ENCODE measurements at regions not wholly inside any gene's neighbourhood (a gene's known extent, or its start where the extent isn't known, plus 50 kb on each side); places are given as distances from the start of the nearest gene placed in this dataset.

DNA sequence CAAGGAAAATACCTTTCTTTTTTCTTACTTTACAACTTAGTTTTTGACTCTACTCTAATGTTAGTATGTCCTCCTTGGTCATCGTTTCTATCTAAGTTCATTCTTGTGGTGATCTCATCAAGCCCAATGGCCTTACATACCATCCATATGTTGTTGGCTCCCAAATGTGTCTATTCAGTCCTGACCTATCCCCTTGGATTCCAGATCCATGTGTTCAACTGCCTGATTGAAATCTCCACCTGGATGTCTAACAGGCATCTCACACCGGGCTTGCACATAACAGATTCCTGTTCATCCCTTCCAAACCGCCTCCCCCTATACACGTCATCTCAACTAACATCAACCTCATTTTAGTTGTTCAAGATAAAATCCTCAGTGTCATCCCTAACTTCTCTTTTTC, 382.6 kb downstream of the SOX2 start:
- 59% methylated on average over 4 of the region's 4 CpGs for whole genome bisulfite sequencing (ENCODE audit: low lambda C conversion rate)
- ChIA-PET POLR2A (no interaction called here), CTCF (no interaction called here)

DNA sequence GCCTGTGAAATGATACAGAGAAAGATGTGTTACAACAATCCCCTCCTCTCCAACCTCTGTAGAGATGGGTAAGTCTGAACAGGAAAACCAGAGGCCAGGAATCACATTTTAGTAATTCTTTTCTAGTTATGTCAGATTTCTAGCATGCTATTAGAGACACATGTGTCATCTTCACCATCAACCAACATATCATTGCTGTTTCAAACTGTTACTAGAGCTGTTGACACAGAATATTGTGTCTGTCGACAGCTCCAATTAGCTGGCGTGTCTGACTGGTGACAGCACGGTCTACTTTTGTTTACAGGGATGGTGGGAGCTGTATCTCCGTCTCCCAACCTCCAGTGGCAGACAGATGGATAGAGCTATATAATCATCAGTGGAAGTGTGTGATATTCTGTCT, 393.2 kb downstream of the SOX2 start:
- TF ChIP-seq, protein P1, sequence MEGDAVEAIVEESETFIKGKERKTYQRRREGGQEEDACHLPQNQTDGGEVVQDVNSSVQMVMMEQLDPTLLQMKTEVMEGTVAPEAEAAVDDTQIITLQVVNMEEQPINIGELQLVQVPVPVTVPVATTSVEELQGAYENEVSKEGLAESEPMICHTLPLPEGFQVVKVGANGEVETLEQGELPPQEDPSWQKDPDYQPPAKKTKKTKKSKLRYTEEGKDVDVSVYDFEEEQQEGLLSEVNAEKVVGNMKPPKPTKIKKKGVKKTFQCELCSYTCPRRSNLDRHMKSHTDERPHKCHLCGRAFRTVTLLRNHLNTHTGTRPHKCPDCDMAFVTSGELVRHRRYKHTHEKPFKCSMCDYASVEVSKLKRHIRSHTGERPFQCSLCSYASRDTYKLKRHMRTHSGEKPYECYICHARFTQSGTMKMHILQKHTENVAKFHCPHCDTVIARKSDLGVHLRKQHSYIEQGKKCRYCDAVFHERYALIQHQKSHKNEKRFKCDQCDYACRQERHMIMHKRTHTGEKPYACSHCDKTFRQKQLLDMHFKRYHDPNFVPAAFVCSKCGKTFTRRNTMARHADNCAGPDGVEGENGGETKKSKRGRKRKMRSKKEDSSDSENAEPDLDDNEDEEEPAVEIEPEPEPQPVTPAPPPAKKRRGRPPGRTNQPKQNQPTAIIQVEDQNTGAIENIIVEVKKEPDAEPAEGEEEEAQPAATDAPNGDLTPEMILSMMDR (IDR thresholded peaks at IDR 0.05) = no peak
- TF ChIP-seq SMC3 (IDR thresholded peaks at IDR 0.05; ENCODE audit: low read depth, low read length) (no peak), JUND (IDR thresholded peaks at IDR 0.05) (no peak), YY1 (IDR thresholded peaks at IDR 0.05; ENCODE audit: low read depth) (no peak), GABPA (IDR thresholded peaks at IDR 0.05; ENCODE audit: low read depth) (no peak), CHD2 (IDR thresholded peaks at IDR 0.05; ENCODE audit: low read length, partially characterized antibody) (no peak), ELF1 (IDR thresholded peaks at IDR 0.05) (no peak), EZH2phosphoT487 (IDR thresholded peaks at IDR 0.05; ENCODE audit: borderline replicate concordance, low read depth) (no peak), RFX5 (IDR thresholded peaks at IDR 0.05; ENCODE audit: low read length) (no peak), FOSL2 (IDR thresholded peaks at IDR 0.05; ENCODE audit: borderline replicate concordance, low read depth) (no peak), TEAD4 (IDR thresholded peaks at IDR 0.05; ENCODE audit: borderline replicate concordance, insufficient read depth) (no peak), MXI1 (IDR thresholded peaks at IDR 0.05; ENCODE audit: low read depth, low read length) (no peak), RCOR1 (IDR thresholded peaks at IDR 0.05; ENCODE audit: low read length) (no peak), EP300 (IDR thresholded peaks at IDR 0.05; ENCODE audit: borderline replicate concordance in 1 of 2, low read depth in 1 of 2, low read length in 1 of 2) (no peak), GATA2 (CRISPR knock-in tag; IDR thresholded peaks at IDR 0.05) (no peak), POLR2AphosphoS5 (IDR thresholded peaks at IDR 0.05; ENCODE audit: low read depth, low read length) (no peak)
- TF ChIP-seq, protein P2, sequence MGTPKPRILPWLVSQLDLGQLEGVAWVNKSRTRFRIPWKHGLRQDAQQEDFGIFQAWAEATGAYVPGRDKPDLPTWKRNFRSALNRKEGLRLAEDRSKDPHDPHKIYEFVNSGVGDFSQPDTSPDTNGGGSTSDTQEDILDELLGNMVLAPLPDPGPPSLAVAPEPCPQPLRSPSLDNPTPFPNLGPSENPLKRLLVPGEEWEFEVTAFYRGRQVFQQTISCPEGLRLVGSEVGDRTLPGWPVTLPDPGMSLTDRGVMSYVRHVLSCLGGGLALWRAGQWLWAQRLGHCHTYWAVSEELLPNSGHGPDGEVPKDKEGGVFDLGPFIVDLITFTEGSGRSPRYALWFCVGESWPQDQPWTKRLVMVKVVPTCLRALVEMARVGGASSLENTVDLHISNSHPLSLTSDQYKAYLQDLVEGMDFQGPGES (IDR thresholded peaks at IDR 0.05; ENCODE audit: low read depth, low read length) = no peak
- TF ChIP-seq, protein P3, sequence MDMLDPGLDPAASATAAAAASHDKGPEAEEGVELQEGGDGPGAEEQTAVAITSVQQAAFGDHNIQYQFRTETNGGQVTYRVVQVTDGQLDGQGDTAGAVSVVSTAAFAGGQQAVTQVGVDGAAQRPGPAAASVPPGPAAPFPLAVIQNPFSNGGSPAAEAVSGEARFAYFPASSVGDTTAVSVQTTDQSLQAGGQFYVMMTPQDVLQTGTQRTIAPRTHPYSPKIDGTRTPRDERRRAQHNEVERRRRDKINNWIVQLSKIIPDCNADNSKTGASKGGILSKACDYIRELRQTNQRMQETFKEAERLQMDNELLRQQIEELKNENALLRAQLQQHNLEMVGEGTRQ (IDR thresholded peaks at IDR 0.05; ENCODE audit: borderline replicate concordance, low read depth, low read length) = no peak
- TF ChIP-seq, protein P4, sequence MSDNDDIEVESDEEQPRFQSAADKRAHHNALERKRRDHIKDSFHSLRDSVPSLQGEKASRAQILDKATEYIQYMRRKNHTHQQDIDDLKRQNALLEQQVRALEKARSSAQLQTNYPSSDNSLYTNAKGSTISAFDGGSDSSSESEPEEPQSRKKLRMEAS (IDR thresholded peaks at IDR 0.05; ENCODE audit: low read depth) = no peak

More for the DNA sequence above, 382.6 kb downstream of the SOX2 start:
- no peak for TF ChIP-seq NRF1 (IDR thresholded peaks at IDR 0.05; ENCODE audit: low read depth, low read length)
- Histone ChIP-seq H2AFZ (ENCODE audit: low read depth) (no peak overlapping the region), H3K36me3 (replicated peaks in 1 of 2; ENCODE audit: control insufficient read depth in 1 of 2, insufficient read depth in 2 of 2, low read length in 1 of 2) (no peaks in the 10 kb centered on the region), H3K4me1 (ENCODE audit: control insufficient read depth in 1 of 2, insufficient read depth in 2 of 2, low read depth in 1 of 2, low read length in 1 of 2) (peaks cover 0 to 5% of the 10 kb centered on the region in 2 experiments; a peak in 1 of 4 replicates), H3K9me3 (no peaks in the 10 kb centered on the region), H4K20me1 (ENCODE audit: insufficient read depth) (no peaks in the 10 kb centered on the region), H3F3A (replicated peaks; ENCODE audit: insufficient read depth) (no peaks in the 10 kb centered on the region), H3K79me2 (ENCODE audit: insufficient read depth) (no peaks in the 10 kb centered on the region), H3K27ac (ENCODE audit: low read depth in 2 of 2, low read length in 1 of 2) (no peak overlapping the region), H3K27me3 (ENCODE audit: insufficient read depth) (no peaks in the 10 kb centered on the region), H3K9me2 (no peaks in the 10 kb centered on the region), H3K4me2 (no peak overlapping the region), H3K9ac (no peak overlapping the region), H3K4me3 (ENCODE audit: low read depth in 2 of 2, low read length in 1 of 2) (no peak overlapping the region)
- no peak for DNase-seq

More for the DNA sequence above, 393.2 kb downstream of the SOX2 start:
- Histone ChIP-seq H2AFZ (ENCODE audit: low read depth) (no peak overlapping the region), H3K4me1 (ENCODE audit: control insufficient read depth in 1 of 2, insufficient read depth in 2 of 2, low read depth in 1 of 2, low read length in 1 of 2) (no peaks in the 10 kb centered on the region), H3K4me3 (ENCODE audit: low read depth in 2 of 2, low read length in 1 of 2) (no peak overlapping the region), H3K9me3 (no peaks in the 10 kb centered on the region), H3K9ac (no peak overlapping the region), H3K4me2 (no peak overlapping the region), H4K20me1 (ENCODE audit: insufficient read depth) (no peaks in the 10 kb centered on the region), H3K27ac (ENCODE audit: low read depth in 2 of 2, low read length in 1 of 2) (no peak overlapping the region), H3K79me2 (ENCODE audit: insufficient read depth) (no peaks in the 10 kb centered on the region), H3K9me2 (no peaks in the 10 kb centered on the region), H3K27me3 (ENCODE audit: insufficient read depth) (no peaks in the 10 kb centered on the region), H3K36me3 (replicated peaks in 1 of 2; ENCODE audit: control insufficient read depth in 1 of 2, insufficient read depth in 2 of 2, low read length in 1 of 2) (no peaks in the 10 kb centered on the region), H3F3A (replicated peaks; ENCODE audit: insufficient read depth) (no peaks in the 10 kb centered on the region)
- ChIA-PET POLR2A (no interaction called here), CTCF (no interaction called here)
- WGBS (ENCODE audit: low lambda C conversion rate) = 45% methylated on average over 4 of the region's 4 CpGs
- DNase-seq = no peak

Data from SK-N-SH (cell line).